GM23338 (cell line): ENCODE measurements at regions not wholly inside any gene's neighbourhood (a gene's known extent, or its start where the extent isn't known, plus 50 kb on each side); places are given as distances from the start of the nearest gene placed in this dataset.

Experiments used
- ATAC-seq: fragments of 200-7000 bp; cut with Tn5 transposase; 3 replicates; pipeline ENCODE4 v1.9.1; 2020
- DNase-seq: peaks from one replicate; pipeline ENCODE4 v3.0.0-alpha.2; 2015; ENCODE audit warnings: low spot score
- H2AFZ ChIP-seq: fragments of 200-600 bp; sonication (generic); 2 replicates; pipeline ENCODE4 v1.8.0; 2016; ENCODE audit warnings: antibody characterized with exemption, mild to moderate bottlenecking, moderate library complexity
- H3F3A ChIP-seq: fragments of 200-600 bp; sonication (generic); replicated peaks from 2 replicates; pipeline ENCODE4 v1.8.0; 2017; ENCODE audit warnings: antibody characterized with exemption, mixed run types, low read depth
- H3K27ac ChIP-seq: fragments of 200-600 bp; sonication (generic); 2 replicates; pipeline ENCODE4 v1.6.1; 2016; ENCODE audit warnings: low read depth
- H3K27me3 ChIP-seq: fragments of 200-600 bp; sonication (generic); 2 replicates; pipeline ENCODE4 v1.8.0; 2016; ENCODE audit warnings: mild to moderate bottlenecking, mixed run types, moderate library complexity; ENCODE audit not compliant: insufficient read depth
- H3K36me3 ChIP-seq: fragments of 200-600 bp; sonication (generic); 2 replicates; pipeline ENCODE4 v1.8.0; 2016; ENCODE audit warnings: mild to moderate bottlenecking; ENCODE audit not compliant: insufficient read depth
- H3K4me1 ChIP-seq: fragments of 200-600 bp; sonication (generic); 2 replicates; pipeline ENCODE4 v1.8.0; 2016; ENCODE audit warnings: mild to moderate bottlenecking, moderate library complexity; ENCODE audit not compliant: insufficient read depth
- H3K4me2 ChIP-seq: fragments of 200-600 bp; sonication (generic); 2 replicates; pipeline ENCODE4 v1.7.1; 2017; ENCODE audit warnings: mixed run types
- H3K4me3 ChIP-seq: fragments of 200-600 bp; sonication (generic); 2 replicates; pipeline ENCODE4 v1.6.1; 2016; ENCODE audit warnings: mixed run types
- H3K79me2 ChIP-seq: fragments of 200-600 bp; sonication (generic); replicated peaks from 2 replicates; pipeline ENCODE4 v1.8.0; 2017; ENCODE audit warnings: mild to moderate bottlenecking; ENCODE audit not compliant: insufficient read depth
- H3K9me2 ChIP-seq: fragments of 200-600 bp; sonication (generic); 2 replicates; pipeline ENCODE4 v1.8.0; 2017; ENCODE audit not compliant: insufficient read depth
- H4K20me1 ChIP-seq: fragments of 200-600 bp; sonication (generic); replicated peaks from 2 replicates; pipeline ENCODE4 v1.8.0; 2017; ENCODE audit warnings: mild to moderate bottlenecking; ENCODE audit not compliant: insufficient read depth
- H3K27ac Mint-ChIP-seq: 2 replicates; pipeline ENCODE4 v1.8.0; 2020; ENCODE audit warnings: inconsistent platforms, mild to moderate bottlenecking, moderate library complexity, mixed read lengths
- H3K27me3 Mint-ChIP-seq: 3 replicates; pipeline ENCODE4 v1.8.0; 2022; ENCODE audit warnings: low read depth, mild to moderate bottlenecking, moderate library complexity, mixed read lengths, inconsistent platforms; ENCODE audit not compliant: insufficient read depth, poor library complexity
- H3K36me3 Mint-ChIP-seq: 3 replicates; pipeline ENCODE4 v1.8.0; 2021; ENCODE audit warnings: low read depth, mild to moderate bottlenecking, inconsistent platforms, moderate library complexity, mixed read lengths
- H3K4me1 Mint-ChIP-seq: 3 replicates; pipeline ENCODE4 v1.8.0; 2020; ENCODE audit warnings: mild to moderate bottlenecking, inconsistent platforms, mixed read lengths
- H3K4me3 Mint-ChIP-seq: 3 replicates; pipeline ENCODE4 v1.8.0; 2021; ENCODE audit warnings: moderate library complexity, mild to moderate bottlenecking, inconsistent platforms, mixed read lengths
- H3K9me3 Mint-ChIP-seq: 3 replicates; pipeline ENCODE4 v1.8.0; 2020; ENCODE audit warnings: moderate library complexity, mild to moderate bottlenecking, inconsistent platforms, mixed read lengths
- CREB1 ChIP-seq: fragments of 250-450 bp; sonication (Bioruptor Pico); IDR thresholded peaks from 2 replicates; pipeline ENCODE4 v1.5.0; 2020; ENCODE audit warnings: low read depth, mild to moderate bottlenecking, moderate library complexity
- EZH2 ChIP-seq: fragments of 200-600 bp; sonication (generic); IDR thresholded peaks from one replicate; pipeline ENCODE4 v1.8.0; 2017; ENCODE audit warnings: antibody characterized with exemption, mild to moderate bottlenecking, low read depth; ENCODE audit not compliant: unreplicated experiment
- EZH2phosphoT487 ChIP-seq: fragments of 200-600 bp; sonication (generic); IDR thresholded peaks from one replicate; pipeline ENCODE4 v1.8.1; 2018; ENCODE audit warnings: antibody characterized with exemption; ENCODE audit not compliant: unreplicated experiment
- JUNB ChIP-seq: IDR thresholded peaks from one replicate; pipeline ENCODE4 v1.6.1; 2016; ENCODE audit warnings: antibody characterized with exemption; ENCODE audit not compliant: unreplicated experiment
- NANOG ChIP-seq: IDR thresholded peaks from 2 replicates; pipeline ENCODE4 v1.6.1; 2016; ENCODE audit warnings: antibody characterized with exemption, borderline replicate concordance
- POLR2AphosphoS5 ChIP-seq: IDR thresholded peaks from 2 replicates; pipeline ENCODE4 v1.6.1; 2016; ENCODE audit warnings: antibody characterized with exemption, low read depth
- STAT1 ChIP-seq: IDR thresholded peaks from one replicate; pipeline ENCODE4 v1.6.1; 2016; ENCODE audit warnings: antibody characterized with exemption; ENCODE audit not compliant: unreplicated experiment
- ZNF114 ChIP-seq: fragments of 250-450 bp; sonication (Bioruptor Pico); IDR thresholded peaks from 2 replicates; pipeline ENCODE4 v1.5.0; 2020; ENCODE audit warnings: mild to moderate bottlenecking, moderate library complexity
- ZNF331 ChIP-seq: fragments of 250-450 bp; sonication (Bioruptor Pico); IDR thresholded peaks from 2 replicates; pipeline ENCODE4 v1.5.0; 2020; ENCODE audit warnings: low read depth, mild to moderate bottlenecking, moderate library complexity
- ZNF462 ChIP-seq: fragments of 250-450 bp; sonication (Bioruptor Pico); IDR thresholded peaks from 2 replicates; pipeline ENCODE4 v1.5.0; 2020; ENCODE audit warnings: mild to moderate bottlenecking, moderate library complexity
- TF ChIP-seq, protein P1 (sequence below): IDR thresholded peaks from one replicate; pipeline ENCODE4 v1.6.1; 2018; ENCODE audit warnings: antibody characterized with exemption; ENCODE audit not compliant: unreplicated experiment
- TF ChIP-seq, protein P2 (sequence below): IDR thresholded peaks from 2 replicates; pipeline ENCODE4 v1.6.1; 2016; ENCODE audit warnings: antibody characterized with exemption
- TF ChIP-seq, protein P3 (sequence below), 2 experiments: fragments of 200-600 bp in 1 of 2; sonication (generic) in 1 of 2; conservative IDR thresholded peaks; 2 replicates each; pipeline versions ENCODE4 v1.5.1 to v1.6.1; 2016 to 2017; ENCODE audit warnings: antibody characterized with exemption in 2 of 2, low read depth in 2 of 2, mild to moderate bottlenecking in 2 of 2, moderate library complexity in 1 of 2

DNA sequence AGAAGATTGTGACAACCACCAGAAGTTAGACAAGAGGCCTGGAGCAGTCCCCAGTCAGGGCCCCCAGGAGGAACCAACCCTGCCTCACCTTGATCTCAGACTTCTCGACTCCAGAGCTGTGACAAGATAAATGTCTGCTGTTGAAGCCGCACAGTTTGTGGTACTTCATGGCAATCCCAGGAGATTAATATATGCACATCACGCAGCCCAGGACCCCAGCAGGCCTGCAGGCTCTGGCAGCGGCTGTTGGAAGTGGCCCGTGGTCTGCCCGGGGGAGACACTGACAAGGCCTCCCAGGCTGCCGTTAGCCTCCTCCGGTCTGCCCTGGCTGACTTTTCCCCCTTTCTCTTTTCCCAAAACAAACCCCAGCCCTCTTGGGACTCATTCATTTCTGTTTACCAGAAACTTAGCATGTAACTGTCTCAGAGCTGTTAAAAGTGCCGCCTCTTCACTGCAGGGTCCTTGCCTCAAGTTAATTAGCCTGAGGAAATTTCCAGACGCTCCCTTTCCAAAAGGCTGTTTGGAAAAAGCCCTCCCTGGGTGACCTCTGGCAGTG is 183.5 kb upstream of the LYSMD4 start:
- DNase-seq: no peak
- no peak for ATAC-seq
- H3K36me3 ChIP-seq: no peaks in the 10 kb centered on the region
- H3K27me3 ChIP-seq: no peaks in the 10 kb centered on the region
- H4K20me1 ChIP-seq: no peaks in the 10 kb centered on the region
- no peak overlapping the region for H3K4me2 ChIP-seq
- no peaks in the 10 kb centered on the region for H3K4me1 ChIP-seq
- H3K9me3 Mint-ChIP-seq: no peaks in the 10 kb centered on the region; the same call in 2 of the 3 replicates
- no peaks in the 10 kb centered on the region for H3K4me1 Mint-ChIP-seq
- no peak overlapping the region for H3K4me3 Mint-ChIP-seq
- H3K27me3 Mint-ChIP-seq: no peaks in the 10 kb centered on the region
- H3K36me3 Mint-ChIP-seq: no peaks in the 10 kb centered on the region
- H3F3A ChIP-seq: no peaks in the 10 kb centered on the region
- TF ChIP-seq ZNF462: no peak
- TF ChIP-seq NANOG: no peak
- TF ChIP-seq POLR2AphosphoS5: no peak
- no peak for TF ChIP-seq STAT1
- TF ChIP-seq, protein P1, sequence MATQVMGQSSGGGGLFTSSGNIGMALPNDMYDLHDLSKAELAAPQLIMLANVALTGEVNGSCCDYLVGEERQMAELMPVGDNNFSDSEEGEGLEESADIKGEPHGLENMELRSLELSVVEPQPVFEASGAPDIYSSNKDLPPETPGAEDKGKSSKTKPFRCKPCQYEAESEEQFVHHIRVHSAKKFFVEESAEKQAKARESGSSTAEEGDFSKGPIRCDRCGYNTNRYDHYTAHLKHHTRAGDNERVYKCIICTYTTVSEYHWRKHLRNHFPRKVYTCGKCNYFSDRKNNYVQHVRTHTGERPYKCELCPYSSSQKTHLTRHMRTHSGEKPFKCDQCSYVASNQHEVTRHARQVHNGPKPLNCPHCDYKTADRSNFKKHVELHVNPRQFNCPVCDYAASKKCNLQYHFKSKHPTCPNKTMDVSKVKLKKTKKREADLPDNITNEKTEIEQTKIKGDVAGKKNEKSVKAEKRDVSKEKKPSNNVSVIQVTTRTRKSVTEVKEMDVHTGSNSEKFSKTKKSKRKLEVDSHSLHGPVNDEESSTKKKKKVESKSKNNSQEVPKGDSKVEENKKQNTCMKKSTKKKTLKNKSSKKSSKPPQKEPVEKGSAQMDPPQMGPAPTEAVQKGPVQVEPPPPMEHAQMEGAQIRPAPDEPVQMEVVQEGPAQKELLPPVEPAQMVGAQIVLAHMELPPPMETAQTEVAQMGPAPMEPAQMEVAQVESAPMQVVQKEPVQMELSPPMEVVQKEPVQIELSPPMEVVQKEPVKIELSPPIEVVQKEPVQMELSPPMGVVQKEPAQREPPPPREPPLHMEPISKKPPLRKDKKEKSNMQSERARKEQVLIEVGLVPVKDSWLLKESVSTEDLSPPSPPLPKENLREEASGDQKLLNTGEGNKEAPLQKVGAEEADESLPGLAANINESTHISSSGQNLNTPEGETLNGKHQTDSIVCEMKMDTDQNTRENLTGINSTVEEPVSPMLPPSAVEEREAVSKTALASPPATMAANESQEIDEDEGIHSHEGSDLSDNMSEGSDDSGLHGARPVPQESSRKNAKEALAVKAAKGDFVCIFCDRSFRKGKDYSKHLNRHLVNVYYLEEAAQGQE: no peak
- TF ChIP-seq JUNB: no peak
- no peak for TF ChIP-seq ZNF114
- TF ChIP-seq, protein P2, sequence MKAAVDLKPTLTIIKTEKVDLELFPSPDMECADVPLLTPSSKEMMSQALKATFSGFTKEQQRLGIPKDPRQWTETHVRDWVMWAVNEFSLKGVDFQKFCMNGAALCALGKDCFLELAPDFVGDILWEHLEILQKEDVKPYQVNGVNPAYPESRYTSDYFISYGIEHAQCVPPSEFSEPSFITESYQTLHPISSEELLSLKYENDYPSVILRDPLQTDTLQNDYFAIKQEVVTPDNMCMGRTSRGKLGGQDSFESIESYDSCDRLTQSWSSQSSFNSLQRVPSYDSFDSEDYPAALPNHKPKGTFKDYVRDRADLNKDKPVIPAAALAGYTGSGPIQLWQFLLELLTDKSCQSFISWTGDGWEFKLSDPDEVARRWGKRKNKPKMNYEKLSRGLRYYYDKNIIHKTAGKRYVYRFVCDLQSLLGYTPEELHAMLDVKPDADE: no peak
- TF ChIP-seq EZH2phosphoT487: no peak
- TF ChIP-seq EZH2: no peak
- TF ChIP-seq CREB1 (CRISPR knock-in tag): no peak
- TF ChIP-seq, protein P3, sequence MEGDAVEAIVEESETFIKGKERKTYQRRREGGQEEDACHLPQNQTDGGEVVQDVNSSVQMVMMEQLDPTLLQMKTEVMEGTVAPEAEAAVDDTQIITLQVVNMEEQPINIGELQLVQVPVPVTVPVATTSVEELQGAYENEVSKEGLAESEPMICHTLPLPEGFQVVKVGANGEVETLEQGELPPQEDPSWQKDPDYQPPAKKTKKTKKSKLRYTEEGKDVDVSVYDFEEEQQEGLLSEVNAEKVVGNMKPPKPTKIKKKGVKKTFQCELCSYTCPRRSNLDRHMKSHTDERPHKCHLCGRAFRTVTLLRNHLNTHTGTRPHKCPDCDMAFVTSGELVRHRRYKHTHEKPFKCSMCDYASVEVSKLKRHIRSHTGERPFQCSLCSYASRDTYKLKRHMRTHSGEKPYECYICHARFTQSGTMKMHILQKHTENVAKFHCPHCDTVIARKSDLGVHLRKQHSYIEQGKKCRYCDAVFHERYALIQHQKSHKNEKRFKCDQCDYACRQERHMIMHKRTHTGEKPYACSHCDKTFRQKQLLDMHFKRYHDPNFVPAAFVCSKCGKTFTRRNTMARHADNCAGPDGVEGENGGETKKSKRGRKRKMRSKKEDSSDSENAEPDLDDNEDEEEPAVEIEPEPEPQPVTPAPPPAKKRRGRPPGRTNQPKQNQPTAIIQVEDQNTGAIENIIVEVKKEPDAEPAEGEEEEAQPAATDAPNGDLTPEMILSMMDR (conservative IDR thresholded peaks at IDR 0.05; ENCODE audit: low read depth in 2 of 2): no peak
- no peak for TF ChIP-seq ZNF331 (CRISPR knock-in tag)
- no peaks in the 10 kb centered on the region for H3K79me2 ChIP-seq
- no peak overlapping the region for H2AFZ ChIP-seq
- H3K9me2 ChIP-seq: no peaks in the 10 kb centered on the region
- H3K27ac ChIP-seq: no peak overlapping the region
- H3K27ac Mint-ChIP-seq: no peak overlapping the region
- no peak overlapping the region for H3K4me3 ChIP-seq
